Suprapubic skin (tissue), 4 donors: ENCODE measurements at regions not wholly inside any gene's neighbourhood (a gene's known extent, or its start where the extent isn't known, plus 50 kb on each side); places are given as distances from the start of the nearest gene placed in this dataset.

ENCODE experiments used
- EP300 ChIP-seq: sonication (generic); formaldehyde crosslinking; IDR thresholded peaks from one replicate; pipeline ENCODE4 v1.6.1; 2017; ENCODE audit warnings: antibody characterized with exemption
- POLR2A ChIP-seq, 2 donors: fragments of 450-650 bp; IDR thresholded peaks; one replicate each; pipeline ENCODE4 v1.6.1; 2017; ENCODE audit warnings: antibody characterized with exemption in 2 of 2, mild to moderate bottlenecking in 2 of 2, moderate library complexity in 2 of 2
- POLR2AphosphoS5 ChIP-seq, 3 donors: sonication (generic); formaldehyde crosslinking; IDR thresholded peaks; one replicate each; pipeline ENCODE4 v1.6.1; 2017; ENCODE audit warnings: antibody characterized with exemption in 3 of 3
- TF ChIP-seq, protein P1 (sequence below), 2 donors: fragments of 200-600 bp in 1 of 2; fragments of 450-650 bp in 1 of 2; sonication (generic) in 1 of 2; IDR thresholded peaks; one replicate each; pipeline ENCODE4 v1.5.1; 2016 to 2019; ENCODE audit warnings: antibody characterized with exemption in 2 of 2, mild to moderate bottlenecking in 1 of 2, moderate library complexity in 1 of 2

DNA sequence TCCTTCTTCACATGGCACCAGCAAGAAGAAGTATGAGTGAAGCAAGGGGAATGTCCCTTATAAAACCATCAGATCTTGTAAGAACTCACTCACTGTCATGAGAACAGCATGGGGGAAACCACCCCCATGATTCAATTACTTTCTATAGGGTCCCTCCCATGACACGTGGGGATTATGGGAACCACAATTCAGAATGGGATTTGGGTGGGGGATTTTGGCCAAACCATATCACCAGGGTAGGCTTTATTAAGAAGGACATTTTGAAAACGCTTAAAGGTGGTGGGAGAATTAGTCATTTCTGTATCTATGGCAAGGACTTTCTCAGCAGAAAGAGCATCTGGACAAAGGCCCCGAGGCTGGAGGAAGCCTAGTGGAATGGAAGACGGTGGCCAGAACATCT is 100.2 kb upstream of the ADAMTS16 start:
- TF ChIP-seq, protein P1, sequence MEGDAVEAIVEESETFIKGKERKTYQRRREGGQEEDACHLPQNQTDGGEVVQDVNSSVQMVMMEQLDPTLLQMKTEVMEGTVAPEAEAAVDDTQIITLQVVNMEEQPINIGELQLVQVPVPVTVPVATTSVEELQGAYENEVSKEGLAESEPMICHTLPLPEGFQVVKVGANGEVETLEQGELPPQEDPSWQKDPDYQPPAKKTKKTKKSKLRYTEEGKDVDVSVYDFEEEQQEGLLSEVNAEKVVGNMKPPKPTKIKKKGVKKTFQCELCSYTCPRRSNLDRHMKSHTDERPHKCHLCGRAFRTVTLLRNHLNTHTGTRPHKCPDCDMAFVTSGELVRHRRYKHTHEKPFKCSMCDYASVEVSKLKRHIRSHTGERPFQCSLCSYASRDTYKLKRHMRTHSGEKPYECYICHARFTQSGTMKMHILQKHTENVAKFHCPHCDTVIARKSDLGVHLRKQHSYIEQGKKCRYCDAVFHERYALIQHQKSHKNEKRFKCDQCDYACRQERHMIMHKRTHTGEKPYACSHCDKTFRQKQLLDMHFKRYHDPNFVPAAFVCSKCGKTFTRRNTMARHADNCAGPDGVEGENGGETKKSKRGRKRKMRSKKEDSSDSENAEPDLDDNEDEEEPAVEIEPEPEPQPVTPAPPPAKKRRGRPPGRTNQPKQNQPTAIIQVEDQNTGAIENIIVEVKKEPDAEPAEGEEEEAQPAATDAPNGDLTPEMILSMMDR (IDR thresholded peaks at IDR 0.05): no peak
- TF ChIP-seq POLR2A (IDR thresholded peaks at IDR 0.05) (no peak), POLR2AphosphoS5 (IDR thresholded peaks at IDR 0.05) (no peak), EP300 (no peak)
